Keratinocyte (primary cell): ENCODE measurements at regions not wholly inside any gene's neighbourhood (a gene's known extent, or its start where the extent isn't known, plus 50 kb on each side); places are given as distances from the start of the nearest gene placed in this dataset.

Experiments
- DNase-seq: peaks from one replicate; pipeline ENCODE4 v3.0.0-alpha.2; 2011; ENCODE audit warnings: low read depth, missing footprints, low spot score
- FAIRE-seq: peaks from 2 replicates; lab custom pipeline; 2011; peaks lifted over from hg19 to GRCh38; lab: Jason Lieb, UNC
- H2AFZ ChIP-seq: 2 replicates; pipeline ENCODE4 v1.6.0; 2012; ENCODE audit warnings: low read length, control low read depth, inconsistent platforms; ENCODE audit not compliant: control insufficient read depth
- H3K27ac ChIP-seq: 2 replicates; pipeline ENCODE4 v1.5.1; 2011; ENCODE audit warnings: low read length; ENCODE audit not compliant: control insufficient read depth, insufficient read depth
- H3K27me3 ChIP-seq: 3 replicates; pipeline ENCODE4 v1.6.0; 2011; ENCODE audit warnings: low read length; ENCODE audit not compliant: control insufficient read depth, insufficient read depth; ENCODE audit errors: extremely low read depth
- H3K36me3 ChIP-seq, 2 experiments: 2 replicates in 1 of 2; 3 replicates in 1 of 2; pipeline ENCODE4 v1.5.1; 2011; ENCODE audit warnings: low read length in 2 of 2, mild to moderate bottlenecking in 1 of 2; ENCODE audit not compliant: control insufficient read depth in 2 of 2, insufficient read depth in 2 of 2; ENCODE audit errors: extremely low read depth in 1 of 2
- H3K4me1 ChIP-seq: 3 replicates; pipeline ENCODE4 v1.5.1; 2011; ENCODE audit warnings: low read length; ENCODE audit not compliant: control insufficient read depth, insufficient read depth; ENCODE audit errors: extremely low read depth
- H3K4me2 ChIP-seq: 3 replicates; pipeline ENCODE4 v1.6.0; 2011; ENCODE audit warnings: low read depth, low read length; ENCODE audit not compliant: control insufficient read depth, insufficient read depth; ENCODE audit errors: extremely low read depth
- H3K4me3 ChIP-seq, 3 experiments: fragments of 200-600 bp in 1 of 3; sonication (generic) in 1 of 3; 2 replicates in 2 of 3; 3 replicates in 1 of 3; pipeline ENCODE4 v1.5.1; 2011 to 2016; ENCODE audit warnings: low read length in 3 of 3, mild to moderate bottlenecking in 3 of 3, control low read depth in 2 of 3, inconsistent platforms in 1 of 3, low read depth in 1 of 3, mixed read lengths in 1 of 3, mixed run types in 1 of 3, moderate library complexity in 1 of 3; ENCODE audit not compliant: control insufficient read depth in 2 of 3, insufficient read depth in 2 of 3; ENCODE audit errors: extremely low read depth in 1 of 3
- H3K79me2 ChIP-seq: 2 replicates; pipeline ENCODE4 v1.6.0; 2012; ENCODE audit warnings: low read length; ENCODE audit not compliant: control insufficient read depth, insufficient read depth
- H3K9ac ChIP-seq: 3 replicates; pipeline ENCODE4 v1.6.0; 2011; ENCODE audit warnings: low read length; ENCODE audit not compliant: control insufficient read depth, insufficient read depth; ENCODE audit errors: extremely low read depth
- H3K9me1 ChIP-seq: 3 replicates; pipeline ENCODE4 v1.6.0; 2011; ENCODE audit warnings: low read length; ENCODE audit not compliant: control insufficient read depth, insufficient read depth; ENCODE audit errors: extremely low read depth
- H3K9me3 ChIP-seq: 2 replicates; pipeline ENCODE4 v1.5.1; 2012; ENCODE audit warnings: low read depth, low read length; ENCODE audit not compliant: control insufficient read depth
- H4K20me1 ChIP-seq: 3 replicates; pipeline ENCODE4 v1.6.0; 2011; ENCODE audit warnings: low read length; ENCODE audit not compliant: control insufficient read depth, insufficient read depth; ENCODE audit errors: extremely low read depth
- EZH2 ChIP-seq: IDR thresholded peaks from one replicate; pipeline ENCODE4 v1.6.1; 2012; ENCODE audit warnings: inconsistent platforms, mild to moderate bottlenecking, low read length, moderate library complexity
- dilution Hi-C: fragments of 300-500 bp; cut with MboI; formaldehyde crosslinking; loops from one replicate; pipeline ENCODE4 v1.7.0; 2020; ENCODE audit warnings: low sequenced_read_pairs; ENCODE audit not compliant: extremely low pct_ligation_motif_present
- TF ChIP-seq, protein P1 (sequence below), 3 experiments: IDR thresholded peaks in 1 of 3; conservative IDR thresholded peaks in 1 of 3; optimal IDR thresholded peaks in 1 of 3; 2 replicates in 2 of 3; 3 replicates in 1 of 3; pipeline versions ENCODE3 to v1.5.1; 2011; ENCODE audit warnings: low read length in 3 of 3, mild to moderate bottlenecking in 3 of 3, moderate library complexity in 2 of 3, control low read depth in 1 of 3, inconsistent platforms in 1 of 3; ENCODE audit not compliant: insufficient read depth in 2 of 3; ENCODE audit errors: extremely low read depth in 1 of 3

DNA sequence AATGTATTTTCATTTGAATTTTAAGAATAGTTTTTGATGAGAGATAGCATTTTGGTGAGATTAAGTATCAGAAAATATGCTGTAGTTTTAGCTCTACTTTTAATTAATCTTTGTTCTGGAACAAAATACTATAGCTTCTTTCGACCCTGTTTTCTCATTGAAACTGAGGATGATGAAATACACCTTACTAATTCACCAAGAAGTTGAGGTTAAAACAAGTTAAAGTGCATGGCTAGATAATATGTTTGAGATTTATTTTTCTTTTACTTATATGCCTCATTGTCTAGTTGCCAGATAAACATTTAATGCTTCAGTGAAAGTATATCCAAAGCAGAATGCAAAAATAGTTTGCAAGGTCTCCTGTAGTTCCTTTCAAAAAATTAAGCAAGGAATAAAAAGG lies 140.1 kb upstream of the KCNN2 start:
- TF ChIP-seq EZH2 = no peak
- TF ChIP-seq, protein P1, sequence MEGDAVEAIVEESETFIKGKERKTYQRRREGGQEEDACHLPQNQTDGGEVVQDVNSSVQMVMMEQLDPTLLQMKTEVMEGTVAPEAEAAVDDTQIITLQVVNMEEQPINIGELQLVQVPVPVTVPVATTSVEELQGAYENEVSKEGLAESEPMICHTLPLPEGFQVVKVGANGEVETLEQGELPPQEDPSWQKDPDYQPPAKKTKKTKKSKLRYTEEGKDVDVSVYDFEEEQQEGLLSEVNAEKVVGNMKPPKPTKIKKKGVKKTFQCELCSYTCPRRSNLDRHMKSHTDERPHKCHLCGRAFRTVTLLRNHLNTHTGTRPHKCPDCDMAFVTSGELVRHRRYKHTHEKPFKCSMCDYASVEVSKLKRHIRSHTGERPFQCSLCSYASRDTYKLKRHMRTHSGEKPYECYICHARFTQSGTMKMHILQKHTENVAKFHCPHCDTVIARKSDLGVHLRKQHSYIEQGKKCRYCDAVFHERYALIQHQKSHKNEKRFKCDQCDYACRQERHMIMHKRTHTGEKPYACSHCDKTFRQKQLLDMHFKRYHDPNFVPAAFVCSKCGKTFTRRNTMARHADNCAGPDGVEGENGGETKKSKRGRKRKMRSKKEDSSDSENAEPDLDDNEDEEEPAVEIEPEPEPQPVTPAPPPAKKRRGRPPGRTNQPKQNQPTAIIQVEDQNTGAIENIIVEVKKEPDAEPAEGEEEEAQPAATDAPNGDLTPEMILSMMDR (optimal IDR thresholded peaks at IDR 0.05 in 1 of 3, IDR thresholded peaks at IDR 0.05 in 1 of 3, conservative IDR thresholded peaks at IDR 0.05 in 1 of 3; ENCODE audit: extremely low read depth in 1 of 3, insufficient read depth in 2 of 3, low read length in 3 of 3) = no peak
- no peak overlapping the region for H3K4me2 ChIP-seq
- FAIRE-seq = no peak

DNA sequence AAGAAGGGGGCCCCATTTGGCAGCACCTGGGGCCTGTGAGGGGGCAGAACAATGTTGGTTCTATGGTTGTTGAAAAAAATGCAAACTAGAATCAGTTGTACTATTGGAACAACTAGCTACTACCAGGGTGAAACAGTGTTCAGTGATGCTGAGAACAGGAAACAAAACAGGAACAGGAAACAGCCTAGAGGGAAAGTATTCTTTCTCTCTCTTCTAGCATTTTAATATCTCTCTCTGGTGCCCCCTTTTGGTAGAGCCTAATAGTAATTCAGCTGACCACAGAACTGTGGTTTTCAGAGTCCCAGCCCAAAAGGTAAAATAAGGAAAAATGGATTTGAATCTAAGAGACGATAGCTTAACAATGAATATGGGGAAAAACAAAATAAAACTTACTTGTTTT lies 138.0 kb upstream of the KCNN2 start:
- Histone ChIP-seq H3K79me2 (no peaks in the 10 kb centered on the region), H3K36me3 (no peaks in the 10 kb centered on the region), H3K27ac (no peak overlapping the region), H3K4me1 (no peaks in the 10 kb centered on the region), H3K9ac (no peak overlapping the region), H3K9me3 (no peaks in the 10 kb centered on the region), H3K27me3 (no peaks in the 10 kb centered on the region), H2AFZ (no peak overlapping the region), H3K4me3 (no peak overlapping the region), H3K9me1 (no peaks in the 10 kb centered on the region), H3K4me2 (no peak overlapping the region), H4K20me1 (no peaks in the 10 kb centered on the region)
- TF ChIP-seq, protein P1 (optimal IDR thresholded peaks at IDR 0.05 in 1 of 3, IDR thresholded peaks at IDR 0.05 in 1 of 3, conservative IDR thresholded peaks at IDR 0.05 in 1 of 3; ENCODE audit: extremely low read depth in 1 of 3, insufficient read depth in 2 of 3, low read length in 3 of 3) = peak in 2 of 3 experiments; percentile 39 to 40
- no peak for TF ChIP-seq EZH2
- FAIRE-seq (no peak), DNase-seq (no peak)
- dilution Hi-C loops = no loop called here

More for the DNA sequence above, 140.1 kb upstream of the KCNN2 start:
- dilution Hi-C loops = no loop called here
- H2AFZ ChIP-seq = no peak overlapping the region
- H3K79me2 ChIP-seq = no peaks in the 10 kb centered on the region
- H3K4me3 ChIP-seq = no peak overlapping the region
- no peaks in the 10 kb centered on the region for H3K36me3 ChIP-seq
- no peaks in the 10 kb centered on the region for H3K9me3 ChIP-seq
- H3K9ac ChIP-seq = no peak overlapping the region
- no peak overlapping the region for H3K27ac ChIP-seq
- H3K9me1 ChIP-seq = no peaks in the 10 kb centered on the region
- H4K20me1 ChIP-seq = no peaks in the 10 kb centered on the region
- DNase-seq = no peak
- H3K4me1 ChIP-seq = no peaks in the 10 kb centered on the region
- no peaks in the 10 kb centered on the region for H3K27me3 ChIP-seq
